GM18907 (cell line): ENCODE measurements at regions not wholly inside any gene's neighbourhood (a gene's known extent, or its start where the extent isn't known, plus 50 kb on each side); places are given as distances from the start of the nearest gene placed in this dataset.

Experiments used
- ATAC-seq: cut with Tn5 transposase; IDR thresholded peaks from one replicate; pipeline ENCODE4 v1.9.1; 2021; ENCODE audit warnings: mild to moderate bottlenecking, moderate library complexity; ENCODE audit not compliant: unreplicated experiment

- no peak for ATAC-seq
Measured at GRCh38 chr6:20312606-20313005, 89.1 kb upstream of the E2F3 start.

- no peak for ATAC-seq
Measured at GRCh38 chr6:20313051-20313450, 88.6 kb upstream of the E2F3 start.

- ATAC-seq = no peak
Measured at GRCh38 chr6:20313960-20314530, 87.6 kb upstream of the E2F3 start.

GRCh38 chr6:20314866-20315845, 86.5 kb upstream of the E2F3 start:
- ATAC-seq = no peak

- ATAC-seq = no peak
Measured at GRCh38 chr6:20317430-20317829, 84.2 kb upstream of the E2F3 start.

GRCh38 chr6:20318851-20319387, 82.8 kb upstream of the E2F3 start:
- no peak for ATAC-seq

GRCh38 chr6:20319520-20320357, 81.9 kb upstream of the E2F3 start:
- ATAC-seq = peak; percentile 99

GRCh38 chr6:20325641-20326421, 75.8 kb upstream of the E2F3 start:
- no peak for ATAC-seq

- no peak for ATAC-seq
Measured at GRCh38 chr6:20326422-20326728, 75.3 kb upstream of the E2F3 start.

- ATAC-seq = no peak
Measured at GRCh38 chr6:20327141-20327540, 74.5 kb upstream of the E2F3 start.

GRCh38 chr6:20328266-20328923, 73.3 kb upstream of the E2F3 start:
- ATAC-seq = no peak

GRCh38 chr6:20328924-20329300, 72.8 kb upstream of the E2F3 start:
- ATAC-seq = no peak

GRCh38 chr6:20331042-20331441, 70.6 kb upstream of the E2F3 start:
- no peak for ATAC-seq

GRCh38 chr6:20331625-20332024, 70.1 kb upstream of the E2F3 start:
- ATAC-seq = no peak

GRCh38 chr6:20332441-20333006, 69.2 kb upstream of the E2F3 start:
- no peak for ATAC-seq

- ATAC-seq = no peak
Measured at GRCh38 chr6:20333721-20334269, 67.9 kb upstream of the E2F3 start.

GRCh38 chr6:20334334-20334733, 67.3 kb upstream of the E2F3 start:
- no peak for ATAC-seq

GRCh38 chr6:20334962-20335361, 66.7 kb upstream of the E2F3 start:
- no peak for ATAC-seq

- ATAC-seq = no peak
Measured at GRCh38 chr6:20335872-20336271, 65.8 kb upstream of the E2F3 start.
